Globus pallidus (tissue), 1 donor: ENCODE measurements at regions not wholly inside any gene's neighbourhood (a gene's known extent, or its start where the extent isn't known, plus 50 kb on each side); places are given as distances from the start of the nearest gene placed in this dataset.
"Not testable (repeated sequence)": the region's sequence is repeated elsewhere in the genome, so short reads cannot be mapped to it uniquely, and the experiment has no call there.

Experiments
- DNase-seq: peaks from one replicate; pipeline ENCODE4 v3.0.0-alpha.2; 2015; ENCODE audit warnings: low spot score

GRCh38 chr1:47684964-47685762 lies 247.3 kb downstream of the FOXD2 start:
- no peak for DNase-seq

GRCh38 chr1:47685763-47686066 lies 247.9 kb downstream of the FOXD2 start:
- DNase-seq, result no peak

GRCh38 chr1:47686731-47687630 lies 249.1 kb downstream of the FOXD2 start:
- no peak for DNase-seq

- no peak for DNase-seq
Observed at GRCh38 chr1:47687631-47688460, 250.0 kb downstream of the FOXD2 start.

- DNase-seq, result no peak
Observed at GRCh38 chr1:47688461-47689296, 250.8 kb downstream of the FOXD2 start.

GRCh38 chr1:47689894-47690293 lies 252.1 kb downstream of the FOXD2 start:
- DNase-seq, result no peak

GRCh38 chr1:47690341-47691250 lies 252.8 kb downstream of the FOXD2 start:
- no peak for DNase-seq

- DNase-seq, result not testable (repeated sequence)
Observed at GRCh38 chr1:47691293-47691692, 253.4 kb downstream of the FOXD2 start.

GRCh38 chr1:47692196-47692595 lies 254.4 kb downstream of the FOXD2 start:
- no peak for DNase-seq

GRCh38 chr1:47693115-47693514 lies 255.3 kb downstream of the FOXD2 start:
- DNase-seq, result no peak

GRCh38 chr1:47694011-47694890 lies 256.4 kb downstream of the FOXD2 start:
- DNase-seq, result no peak

- no peak for DNase-seq
Observed at GRCh38 chr1:47696404-47696736, 258.5 kb downstream of the FOXD2 start.

GRCh38 chr1:47696737-47697441 lies 259.0 kb downstream of the FOXD2 start:
- no peak for DNase-seq

- DNase-seq, result no peak
Observed at GRCh38 chr1:47697616-47698335, 259.9 kb downstream of the FOXD2 start.

GRCh38 chr1:47699492-47700235 lies 261.8 kb downstream of the FOXD2 start:
- DNase-seq, result no peak

GRCh38 chr1:47701283-47701682 lies 263.4 kb downstream of the FOXD2 start:
- no peak for DNase-seq

GRCh38 chr1:47701741-47702515 lies 264.1 kb downstream of the FOXD2 start:
- DNase-seq, result no peak
